HG03439 (cell line): ENCODE measurements at regions not wholly inside any gene's neighbourhood (a gene's known extent, or its start where the extent isn't known, plus 50 kb on each side); places are given as distances from the start of the nearest gene placed in this dataset.
"Not testable (repeated sequence)": the region's sequence is repeated elsewhere in the genome, so short reads cannot be mapped to it uniquely, and the experiment has no call there.

Experiments
- ATAC-seq: cut with Tn5 transposase; IDR thresholded peaks from one replicate; pipeline ENCODE4 v1.9.1; 2021; ENCODE audit warnings: mild to moderate bottlenecking, moderate library complexity; ENCODE audit not compliant: unreplicated experiment

DNA sequence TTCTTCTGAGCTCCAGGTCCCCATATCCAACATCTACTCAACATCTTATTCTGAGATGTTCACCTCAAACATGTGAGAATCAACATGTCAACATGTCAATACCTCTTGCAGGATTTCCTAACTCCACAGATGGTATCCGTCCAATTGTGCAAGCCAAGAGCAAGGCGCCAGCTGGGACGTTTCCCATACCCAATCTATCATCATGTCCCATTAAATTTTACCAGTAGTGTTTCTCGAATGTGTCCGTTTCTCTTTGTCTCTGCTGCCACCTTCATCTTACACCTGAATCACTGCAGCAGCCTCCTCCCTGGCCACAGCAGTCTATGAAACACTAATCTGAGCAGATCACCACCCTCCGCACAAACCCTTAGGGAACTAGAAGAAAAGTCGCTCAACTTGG is 78.0 kb upstream of the RPS6KA2 start:
- ATAC-seq: no peak

DNA sequence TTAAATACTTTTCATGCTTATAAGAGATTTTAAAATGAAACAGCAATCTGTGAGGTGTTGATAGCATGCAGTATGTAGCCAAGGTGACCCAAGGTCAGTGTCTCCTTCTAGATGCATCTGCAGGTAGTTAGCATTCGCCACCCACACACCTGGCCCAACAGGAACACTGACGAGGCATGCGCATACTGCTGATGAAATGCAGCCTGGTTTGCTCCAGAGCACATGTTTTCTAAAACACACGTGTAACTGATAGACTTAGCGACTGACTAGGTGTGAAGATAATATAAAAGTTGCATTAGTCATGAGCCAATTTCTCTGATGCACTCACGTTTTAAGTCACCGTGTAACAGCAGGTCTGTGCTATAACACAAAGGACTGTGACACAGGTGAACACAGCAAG is 77.1 kb upstream of the RPS6KA2 start:
- ATAC-seq: no peak

- ATAC-seq: no peak
Observed at GRCh38 chr6:166703149-166703710, 76.2 kb upstream of the RPS6KA2 start.

GRCh38 chr6:166701424-166701823 is 74.4 kb upstream of the RPS6KA2 start:
- ATAC-seq: not testable (repeated sequence)

GRCh38 chr6:166700871-166701270 is 73.8 kb upstream of the RPS6KA2 start:
- not testable (repeated sequence) for ATAC-seq

- ATAC-seq: no peak
Observed at GRCh38 chr6:166697113-166697512, 70.1 kb upstream of the RPS6KA2 start.

DNA sequence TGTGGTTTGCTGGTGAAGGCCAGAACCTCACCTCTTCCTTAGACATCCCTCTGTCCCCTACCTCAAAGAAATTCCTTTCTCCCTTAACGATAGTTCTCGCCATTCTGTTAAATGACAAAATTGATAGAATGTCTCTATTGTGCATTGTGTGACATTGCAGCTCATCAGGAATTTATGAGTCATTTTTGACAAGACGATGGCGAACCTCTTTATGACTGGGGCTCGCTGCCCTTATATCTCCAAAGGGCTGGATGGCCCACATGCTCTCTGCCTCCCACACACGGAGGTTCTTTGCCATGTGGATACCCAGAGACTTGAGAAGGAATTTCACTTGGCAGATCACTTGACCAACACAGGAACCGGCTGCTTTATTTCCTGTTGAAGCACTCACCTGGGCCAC is 66.8 kb upstream of the RPS6KA2 start:
- ATAC-seq: no peak

GRCh38 chr6:166692723-166693302 is 65.8 kb upstream of the RPS6KA2 start:
- ATAC-seq: no peak

DNA sequence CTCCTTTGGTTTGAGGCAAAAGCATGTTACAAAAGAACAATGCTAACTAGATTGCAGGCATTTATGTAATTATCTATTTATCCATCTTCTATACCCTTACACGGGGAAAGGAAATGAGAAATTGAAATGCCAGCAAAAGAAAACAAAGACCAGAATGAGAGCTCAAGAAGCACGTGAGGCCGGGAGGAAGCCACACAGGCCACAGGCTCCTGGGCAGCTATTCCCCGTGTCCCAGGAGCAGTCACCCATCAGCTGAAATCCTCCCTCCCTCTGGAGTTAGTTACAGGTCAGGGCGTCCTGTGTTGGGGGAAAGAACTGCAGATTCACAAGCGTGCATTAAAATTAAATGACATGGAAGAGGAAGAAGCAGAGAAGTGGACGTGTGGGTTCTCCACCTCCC is 64.7 kb upstream of the RPS6KA2 start:
- ATAC-seq: no peak

DNA sequence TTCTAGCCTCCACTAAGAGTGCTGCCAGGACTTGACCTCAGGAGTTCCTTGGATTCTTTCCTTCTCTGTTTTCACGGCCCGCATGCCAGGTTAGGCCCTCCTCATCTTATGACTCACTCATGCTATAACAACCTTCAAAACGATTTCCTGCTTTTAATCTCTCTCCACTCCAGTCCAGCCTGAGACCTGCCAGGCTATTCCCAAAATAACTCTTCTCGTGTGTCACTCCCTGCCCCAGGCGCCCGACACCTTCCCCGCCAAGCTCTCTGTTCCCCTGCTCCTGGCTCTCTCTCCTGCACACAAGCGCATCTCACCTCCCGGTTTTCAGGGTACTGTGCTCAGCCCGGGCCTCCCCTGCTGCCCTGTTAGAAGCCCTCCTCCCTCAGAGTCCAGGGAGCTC is 64.1 kb upstream of the RPS6KA2 start:
- ATAC-seq: no peak

GRCh38 chr6:166689687-166690086 is 62.6 kb upstream of the RPS6KA2 start:
- ATAC-seq: no peak

DNA sequence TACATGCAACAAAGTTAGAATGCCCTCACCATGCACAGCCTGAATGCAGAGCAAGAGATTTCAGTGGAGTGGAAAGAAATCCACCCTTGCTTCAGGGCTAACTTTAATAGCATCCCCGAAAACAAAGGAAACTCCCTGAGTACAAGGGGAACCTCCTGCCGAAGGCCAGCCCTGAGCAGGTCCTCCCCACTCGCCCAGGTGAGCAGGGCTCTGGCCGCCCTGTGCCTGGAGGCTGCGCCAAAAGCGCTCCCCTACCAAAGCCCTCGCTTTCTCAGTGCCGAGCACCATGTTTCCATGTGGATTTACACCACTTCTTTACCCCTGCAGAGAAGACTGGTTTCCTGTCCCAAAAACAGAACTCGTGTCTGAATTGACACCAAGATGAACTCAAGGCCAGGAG is 61.9 kb upstream of the RPS6KA2 start:
- no peak for ATAC-seq

DNA sequence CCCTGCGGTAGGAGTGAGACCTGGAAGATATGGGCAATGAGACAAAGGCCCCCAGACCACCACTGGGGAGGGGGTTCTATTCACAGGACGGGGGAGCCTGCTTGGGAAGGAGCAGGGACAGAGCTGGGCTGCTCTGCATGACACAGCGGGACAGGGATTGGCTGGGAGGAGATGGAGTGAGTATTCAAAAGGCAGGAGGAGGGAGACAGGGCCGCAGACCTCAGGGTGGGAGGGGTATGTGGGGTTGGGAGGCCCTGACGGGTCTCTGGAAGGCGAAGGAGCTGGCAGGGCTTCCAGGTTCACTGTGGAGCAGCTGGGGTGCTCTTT is 60.8 kb upstream of the RPS6KA2 start:
- no peak for ATAC-seq

GRCh38 chr6:166687070-166687878 is 60.2 kb upstream of the RPS6KA2 start:
- no peak for ATAC-seq

- ATAC-seq: no peak
Observed at GRCh38 chr6:166686317-166686716, 59.3 kb upstream of the RPS6KA2 start.

DNA sequence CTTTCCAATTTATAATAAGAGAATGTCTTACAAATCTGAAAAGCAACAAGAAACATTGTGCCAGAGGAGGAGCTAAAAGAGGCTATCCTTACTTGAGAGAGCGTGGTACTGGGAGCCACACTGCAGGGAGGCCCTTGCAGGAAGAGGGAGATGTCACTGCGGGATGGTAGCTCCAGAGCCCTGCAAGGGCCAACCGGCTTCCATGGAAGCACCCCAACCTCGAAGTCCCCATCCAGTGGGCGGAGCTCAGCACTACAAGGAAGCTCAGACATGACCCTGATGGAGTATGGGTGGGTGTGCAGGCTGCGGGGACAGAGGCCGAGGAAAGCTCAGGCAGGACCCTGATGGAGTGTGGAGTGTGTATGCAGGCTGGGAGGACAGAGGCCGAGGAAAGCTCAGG is 57.8 kb upstream of the RPS6KA2 start:
- no peak for ATAC-seq

DNA sequence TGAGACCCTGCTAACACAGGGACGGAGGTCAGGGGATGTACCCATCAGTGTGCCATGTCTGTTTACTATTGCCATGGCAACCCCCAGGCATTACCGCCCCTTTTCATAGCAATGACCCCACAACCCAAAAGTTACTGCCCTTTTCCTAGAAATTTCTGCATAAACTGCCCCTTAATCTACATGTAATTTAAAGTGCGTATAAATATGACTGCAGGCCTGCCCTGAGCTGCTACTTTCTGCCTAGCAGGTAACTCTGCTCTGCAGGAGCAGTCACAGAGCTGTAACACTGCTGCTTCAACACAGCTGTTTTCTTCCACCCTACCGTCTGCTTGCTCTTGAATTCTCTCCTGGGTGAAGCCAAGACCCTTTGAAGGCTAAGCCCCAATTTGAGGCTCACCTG is 57.1 kb upstream of the RPS6KA2 start:
- ATAC-seq: no peak

DNA sequence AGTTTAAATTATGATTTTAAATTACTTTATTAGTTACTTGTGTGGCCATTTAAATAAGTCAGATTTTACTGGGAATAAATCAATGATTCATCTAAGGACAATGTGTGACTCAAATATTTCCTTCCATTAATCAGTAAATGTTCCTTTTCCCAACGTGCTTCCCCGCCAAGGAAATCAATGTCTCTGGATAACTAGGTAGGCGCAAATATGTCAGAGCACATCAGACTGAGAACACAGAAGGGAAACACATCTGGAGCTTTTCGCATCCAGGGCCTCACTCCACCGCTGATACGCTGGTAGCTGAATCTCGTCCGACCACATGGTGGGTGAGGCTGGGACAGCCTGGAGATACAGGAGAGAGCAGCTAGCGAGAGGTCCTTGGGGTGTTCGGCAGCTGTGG is 56.4 kb upstream of the RPS6KA2 start:
- ATAC-seq: no peak

DNA sequence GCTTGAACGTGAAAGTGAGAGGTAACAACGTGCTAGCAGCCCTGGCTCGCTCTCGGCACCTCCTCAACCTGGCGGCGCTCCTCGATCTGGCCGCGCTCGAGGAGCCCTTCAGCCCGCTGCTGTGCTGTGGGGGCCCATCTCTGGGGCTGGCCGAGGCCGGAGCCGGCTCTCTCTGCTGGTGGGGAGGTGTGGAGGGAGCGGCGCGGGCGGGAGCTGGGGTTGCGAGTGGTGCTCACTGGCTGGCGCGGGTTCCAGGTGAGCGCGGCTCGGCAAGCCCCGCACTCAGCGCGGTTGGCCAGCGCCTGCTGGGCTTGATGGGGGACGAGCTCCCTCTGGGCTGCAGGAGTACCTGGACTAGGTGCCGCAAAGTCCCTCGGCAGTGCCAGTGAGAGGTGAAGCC is 52.5 kb upstream of the RPS6KA2 start:
- ATAC-seq: no peak

DNA sequence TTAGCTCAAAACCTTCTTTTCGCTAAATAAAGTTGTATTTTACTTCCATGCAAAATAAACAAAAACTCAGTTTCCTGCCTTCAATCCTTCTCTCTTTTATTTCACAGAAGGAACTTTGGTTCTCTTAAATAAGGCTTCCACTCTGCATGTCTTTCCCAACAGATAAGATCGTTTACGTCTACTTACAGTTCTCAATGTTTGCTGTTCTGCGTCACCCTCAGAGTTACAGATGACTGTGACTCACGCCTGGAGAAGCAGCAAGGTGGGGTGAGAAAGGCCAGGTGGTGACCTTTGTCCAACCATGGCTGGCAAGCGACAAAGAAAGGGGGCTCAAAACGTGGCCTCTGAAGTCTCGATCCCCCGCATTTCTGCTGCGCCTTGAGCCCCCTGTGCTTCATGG is 51.4 kb upstream of the RPS6KA2 start:
- no peak for ATAC-seq

DNA sequence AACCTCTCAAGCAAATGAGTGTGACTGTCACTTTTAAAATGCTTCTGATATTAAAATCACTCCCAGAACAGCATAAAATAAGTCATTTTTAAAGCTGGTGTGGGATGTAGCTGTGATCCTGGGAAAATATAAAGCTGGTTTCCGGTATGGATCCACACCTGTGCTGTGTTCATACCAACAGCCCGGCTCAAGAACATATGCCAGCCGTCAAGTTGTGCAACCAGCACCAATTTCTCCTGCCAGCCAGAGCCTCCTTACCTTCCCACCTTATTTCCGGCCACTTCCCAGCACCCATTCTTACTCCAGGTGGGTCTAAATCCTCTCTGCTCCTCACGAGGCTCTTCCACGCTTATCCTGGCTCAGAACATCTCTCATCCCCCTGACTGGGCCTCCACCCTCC is 50.9 kb upstream of the RPS6KA2 start:
- no peak for ATAC-seq
